SU-DHL-6 (cell line): ENCODE measurements at regions not wholly inside any gene's neighbourhood (a gene's known extent, or its start where the extent isn't known, plus 50 kb on each side); places are given as distances from the start of the nearest gene placed in this dataset.

Experiments
- EZH2phosphoT487 ChIP-seq: fragments of 200-600 bp; sonication (generic), shearing (Covaris generic); conservative IDR thresholded peaks from 2 replicates; pipeline ENCODE4 v1.6.1; 2018; ENCODE audit warnings: mild to moderate bottlenecking, antibody characterized with exemption, low read length, moderate library complexity, mixed read lengths
- TF ChIP-seq, protein P1 (sequence below): fragments of 200-600 bp; sonication (generic); IDR thresholded peaks from one replicate; pipeline ENCODE4 v1.5.1; 2017; ENCODE audit warnings: antibody characterized with exemption, mild to moderate bottlenecking, low read length, moderate library complexity; ENCODE audit not compliant: insufficient read depth, poor library complexity, severe bottlenecking

DNA sequence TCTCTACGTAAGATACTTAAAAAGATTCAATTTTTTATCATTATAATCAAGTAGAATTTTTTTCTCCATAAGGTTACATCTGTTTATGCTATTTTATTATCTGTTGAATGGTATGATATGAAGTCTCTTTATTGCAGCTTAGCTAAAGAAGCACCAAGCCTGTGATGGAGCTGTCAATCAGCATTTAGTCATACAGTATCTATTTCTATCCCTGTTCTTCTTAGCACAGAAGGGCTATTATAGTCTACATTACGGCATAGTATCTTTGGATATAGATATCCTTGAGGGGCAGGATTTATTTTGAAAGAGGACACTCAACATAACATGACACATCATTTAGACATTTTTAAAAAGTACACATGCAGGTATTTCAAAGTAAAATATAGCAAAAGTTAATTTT, 277.1 kb downstream of the FOXG1 start:
- TF ChIP-seq, protein P1, sequence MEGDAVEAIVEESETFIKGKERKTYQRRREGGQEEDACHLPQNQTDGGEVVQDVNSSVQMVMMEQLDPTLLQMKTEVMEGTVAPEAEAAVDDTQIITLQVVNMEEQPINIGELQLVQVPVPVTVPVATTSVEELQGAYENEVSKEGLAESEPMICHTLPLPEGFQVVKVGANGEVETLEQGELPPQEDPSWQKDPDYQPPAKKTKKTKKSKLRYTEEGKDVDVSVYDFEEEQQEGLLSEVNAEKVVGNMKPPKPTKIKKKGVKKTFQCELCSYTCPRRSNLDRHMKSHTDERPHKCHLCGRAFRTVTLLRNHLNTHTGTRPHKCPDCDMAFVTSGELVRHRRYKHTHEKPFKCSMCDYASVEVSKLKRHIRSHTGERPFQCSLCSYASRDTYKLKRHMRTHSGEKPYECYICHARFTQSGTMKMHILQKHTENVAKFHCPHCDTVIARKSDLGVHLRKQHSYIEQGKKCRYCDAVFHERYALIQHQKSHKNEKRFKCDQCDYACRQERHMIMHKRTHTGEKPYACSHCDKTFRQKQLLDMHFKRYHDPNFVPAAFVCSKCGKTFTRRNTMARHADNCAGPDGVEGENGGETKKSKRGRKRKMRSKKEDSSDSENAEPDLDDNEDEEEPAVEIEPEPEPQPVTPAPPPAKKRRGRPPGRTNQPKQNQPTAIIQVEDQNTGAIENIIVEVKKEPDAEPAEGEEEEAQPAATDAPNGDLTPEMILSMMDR = no peak
- TF ChIP-seq EZH2phosphoT487 = no peak
